ENCODE measurements at regions not wholly inside any gene's neighbourhood (a gene's known extent, or its start where the extent isn't known, plus 50 kb on each side); places are given as distances from the start of the nearest gene placed in this dataset.

DNA sequence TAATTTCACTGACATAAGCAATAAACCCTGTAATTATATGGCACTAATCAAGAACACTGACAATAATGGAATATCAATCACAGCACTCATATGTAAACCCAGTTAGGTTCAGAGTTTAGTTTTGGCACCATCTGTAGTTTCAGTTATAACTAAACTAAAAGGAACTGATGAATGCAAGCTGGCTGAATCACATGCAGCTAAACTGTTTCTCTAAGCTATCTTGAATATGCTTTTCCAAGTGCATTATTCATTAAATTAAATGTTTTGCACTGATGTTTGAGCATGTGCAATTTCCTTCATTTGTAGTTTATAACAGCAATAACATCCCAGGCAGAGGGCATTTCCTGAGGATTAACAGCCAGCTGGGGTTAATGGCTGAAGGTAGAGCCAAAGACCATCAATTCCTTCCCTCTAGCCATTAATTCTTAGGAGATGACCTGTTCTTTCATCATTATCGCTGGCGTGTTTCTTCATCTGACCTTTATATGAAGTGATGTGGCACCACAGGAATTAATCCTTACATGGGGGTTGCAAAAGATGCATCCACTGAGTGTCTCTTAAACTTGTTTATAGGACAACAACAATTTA, 562.8 kb upstream of the IGFBP7 start:
- Histone ChIP-seq H3K4me1 (ENCODE audit: control insufficient read depth in 1 of 2, insufficient read depth in 2 of 2, low read length in 2 of 2) (no peaks in the 10 kb centered on the region), H3K4me3 (ENCODE audit: low read depth, low read length) (no peak overlapping the region), H2AFZ (ENCODE audit: insufficient read depth, low read length, poor library complexity) (no peak overlapping the region), H3K4me2 (ENCODE audit: low read length) (no peak overlapping the region), H3K9ac (ENCODE audit: low read length) (no peak overlapping the region), H3K79me2 (ENCODE audit: control insufficient read depth, insufficient read depth, low read length, poor library complexity) (no peaks in the 10 kb centered on the region), H3K14ac (ENCODE audit: low read length) (no peak overlapping the region), H2BK120ac (ENCODE audit: insufficient read depth, low read length, poor library complexity) (no peak overlapping the region), H3K18ac (ENCODE audit: low read length) (no peak overlapping the region), H3K79me1 (ENCODE audit: low read length) (no peaks in the 10 kb centered on the region), H4K91ac (ENCODE audit: low read depth, low read length) (no peak overlapping the region), H3K23ac (ENCODE audit: low read length) (no peak overlapping the region), H3K9me3 (ENCODE audit: insufficient read depth, low read depth, low read length) (no peaks in the 10 kb centered on the region), H2AK5ac (ENCODE audit: low read length) (no peak overlapping the region), H4K12ac (ENCODE audit: low read depth, low read length) (no peak overlapping the region), H3K27ac (ENCODE audit: low read depth, low read length) (no peak overlapping the region), H2BK5ac (ENCODE audit: low read depth, low read length, poor library complexity) (no peak overlapping the region), H2BK12ac (ENCODE audit: low read length) (no peak overlapping the region), H3K36me3 (ENCODE audit: control insufficient read depth in 1 of 2, insufficient read depth in 2 of 2, low read length in 2 of 2) (no peaks in the 10 kb centered on the region), H3K27me3 (ENCODE audit: insufficient read depth, low read length) (no peaks in the 10 kb centered on the region), H4K8ac (ENCODE audit: low read depth, low read length) (no peak overlapping the region), H3K4ac (ENCODE audit: low read depth, low read length) (no peak overlapping the region)
- no CpG with 5 or more reads among the region's 2 CpGs for WGBS (ENCODE audit: extremely low coverage, insufficient coverage, insufficient read length)
- DNase-seq: peak in 1 of 2 donors; percentile 6

DNA sequence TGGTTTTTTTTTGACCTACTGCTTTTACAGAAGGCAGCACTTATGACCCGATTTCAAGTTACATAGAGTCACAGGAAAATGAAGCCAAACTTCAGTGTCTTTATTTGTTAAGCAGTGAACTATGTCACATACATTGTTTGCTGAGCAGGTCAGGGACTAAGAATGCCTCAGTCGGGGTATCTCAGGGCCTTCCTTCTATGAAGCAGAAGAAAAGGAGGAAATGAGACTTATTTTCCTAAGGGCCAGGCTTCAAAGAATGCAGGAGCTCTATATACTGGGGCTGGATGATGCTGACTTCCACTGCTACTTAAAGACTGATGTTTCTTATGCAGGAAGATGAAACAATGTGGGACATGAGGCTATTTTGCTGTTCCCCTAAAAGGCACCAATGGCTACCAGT, 558.4 kb upstream of the IGFBP7 start:
- Histone ChIP-seq H3K4me3 (ENCODE audit: low read depth, low read length) (no peak overlapping the region), H3K4me2 (ENCODE audit: low read length) (no peak overlapping the region), H3K79me1 (ENCODE audit: low read length) (no peaks in the 10 kb centered on the region), H3K4me1 (ENCODE audit: control insufficient read depth in 1 of 2, insufficient read depth in 2 of 2, low read length in 2 of 2) (no peaks in the 10 kb centered on the region), H3K4ac (ENCODE audit: low read depth, low read length) (no peak overlapping the region), H2BK5ac (ENCODE audit: low read depth, low read length, poor library complexity) (no peak overlapping the region), H4K8ac (ENCODE audit: low read depth, low read length) (no peak overlapping the region), H2BK120ac (ENCODE audit: insufficient read depth, low read length, poor library complexity) (no peak overlapping the region), H3K27ac (ENCODE audit: low read depth, low read length) (no peak overlapping the region), H2BK12ac (ENCODE audit: low read length) (no peak overlapping the region), H3K14ac (ENCODE audit: low read length) (no peak overlapping the region), H4K12ac (ENCODE audit: low read depth, low read length) (no peak overlapping the region), H4K91ac (ENCODE audit: low read depth, low read length) (no peak overlapping the region), H3K23ac (ENCODE audit: low read length) (no peak overlapping the region), H3K36me3 (ENCODE audit: control insufficient read depth in 1 of 2, insufficient read depth in 2 of 2, low read length in 2 of 2) (no peaks in the 10 kb centered on the region), H3K9me3 (ENCODE audit: insufficient read depth, low read depth, low read length) (no peaks in the 10 kb centered on the region), H3K9ac (ENCODE audit: low read length) (no peak overlapping the region), H2AK5ac (ENCODE audit: low read length) (no peak overlapping the region), H2AFZ (ENCODE audit: insufficient read depth, low read length, poor library complexity) (no peak overlapping the region), H3K27me3 (ENCODE audit: insufficient read depth, low read length) (no peaks in the 10 kb centered on the region), H3K18ac (ENCODE audit: low read length) (no peak overlapping the region), H3K79me2 (ENCODE audit: control insufficient read depth, insufficient read depth, low read length, poor library complexity) (no peaks in the 10 kb centered on the region)
- no CpG with 5 or more reads among the region's 2 CpGs for WGBS (ENCODE audit: extremely low coverage, insufficient coverage, insufficient read length)
- DNase-seq: peak in 1 of 2 donors; percentile 6

GRCh38 chr4:57665806-57666205, 555.6 kb upstream of the IGFBP7 start:
- H2BK5ac ChIP-seq (ENCODE audit: low read depth, low read length, poor library complexity): no peak overlapping the region
- no peak overlapping the region for H2BK12ac ChIP-seq (ENCODE audit: low read length)
- no CpG with 5 or more reads among the region's 3 CpGs for WGBS (ENCODE audit: extremely low coverage, insufficient coverage, insufficient read length)
- H3K4me2 ChIP-seq (ENCODE audit: low read length): no peak overlapping the region
- H2BK120ac ChIP-seq (ENCODE audit: insufficient read depth, low read length, poor library complexity): no peak overlapping the region
- no peak overlapping the region for H4K91ac ChIP-seq (ENCODE audit: low read depth, low read length)
- H3K27me3 ChIP-seq (ENCODE audit: insufficient read depth, low read length): no peaks in the 10 kb centered on the region
- no peak overlapping the region for H3K18ac ChIP-seq (ENCODE audit: low read length)
- no peaks in the 10 kb centered on the region for H3K4me1 ChIP-seq (ENCODE audit: control insufficient read depth in 1 of 2, insufficient read depth in 2 of 2, low read length in 2 of 2)
- H3K9ac ChIP-seq (ENCODE audit: low read length): no peak overlapping the region
- H3K79me1 ChIP-seq (ENCODE audit: low read length): no peaks in the 10 kb centered on the region
- H3K4me3 ChIP-seq (ENCODE audit: low read depth, low read length): no peak overlapping the region
- no peak overlapping the region for H3K23ac ChIP-seq (ENCODE audit: low read length)
- H4K8ac ChIP-seq (ENCODE audit: low read depth, low read length): no peak overlapping the region
- H3K79me2 ChIP-seq (ENCODE audit: control insufficient read depth, insufficient read depth, low read length, poor library complexity): no peaks in the 10 kb centered on the region
- H3K14ac ChIP-seq (ENCODE audit: low read length): no peak overlapping the region
- no peak overlapping the region for H3K27ac ChIP-seq (ENCODE audit: low read depth, low read length)
- DNase-seq: no peak
- H3K9me3 ChIP-seq (ENCODE audit: insufficient read depth, low read depth, low read length): no peaks in the 10 kb centered on the region
- H3K36me3 ChIP-seq (ENCODE audit: control insufficient read depth in 1 of 2, insufficient read depth in 2 of 2, low read length in 2 of 2): no peaks in the 10 kb centered on the region
- H2AK5ac ChIP-seq (ENCODE audit: low read length): no peak overlapping the region
- H3K4ac ChIP-seq (ENCODE audit: low read depth, low read length): no peak overlapping the region
- no peak overlapping the region for H4K12ac ChIP-seq (ENCODE audit: low read depth, low read length)
- H2AFZ ChIP-seq (ENCODE audit: insufficient read depth, low read length, poor library complexity): no peak overlapping the region

- Histone ChIP-seq H3K36me3 (ENCODE audit: control insufficient read depth in 1 of 2, insufficient read depth in 2 of 2, low read length in 2 of 2) (no peaks in the 10 kb centered on the region), H3K79me1 (ENCODE audit: low read length) (no peaks in the 10 kb centered on the region), H3K9me3 (ENCODE audit: insufficient read depth, low read depth, low read length) (no peaks in the 10 kb centered on the region), H3K27ac (ENCODE audit: low read depth, low read length) (no peak overlapping the region), H4K12ac (ENCODE audit: low read depth, low read length) (no peak overlapping the region), H2BK120ac (ENCODE audit: insufficient read depth, low read length, poor library complexity) (no peak overlapping the region), H3K14ac (ENCODE audit: low read length) (no peak overlapping the region), H2BK5ac (ENCODE audit: low read depth, low read length, poor library complexity) (no peak overlapping the region), H3K23ac (ENCODE audit: low read length) (no peak overlapping the region), H3K79me2 (ENCODE audit: control insufficient read depth, insufficient read depth, low read length, poor library complexity) (no peaks in the 10 kb centered on the region), H2AK5ac (ENCODE audit: low read length) (no peak overlapping the region), H3K4me3 (ENCODE audit: low read depth, low read length) (no peak overlapping the region), H3K4me1 (ENCODE audit: control insufficient read depth in 1 of 2, insufficient read depth in 2 of 2, low read length in 2 of 2) (no peaks in the 10 kb centered on the region), H4K8ac (ENCODE audit: low read depth, low read length) (no peak overlapping the region), H3K4me2 (ENCODE audit: low read length) (no peak overlapping the region), H3K18ac (ENCODE audit: low read length) (no peak overlapping the region), H3K4ac (ENCODE audit: low read depth, low read length) (no peak overlapping the region), H4K91ac (ENCODE audit: low read depth, low read length) (no peak overlapping the region), H2BK12ac (ENCODE audit: low read length) (no peak overlapping the region), H3K9ac (ENCODE audit: low read length) (no peak overlapping the region), H3K27me3 (ENCODE audit: insufficient read depth, low read length) (no peaks in the 10 kb centered on the region), H2AFZ (ENCODE audit: insufficient read depth, low read length, poor library complexity) (no peak overlapping the region)
- no CpG with 5 or more reads among the region's 5 CpGs for WGBS (ENCODE audit: extremely low coverage, insufficient coverage, insufficient read length)
- DNase-seq: no peak
Observed at GRCh38 chr4:57661517-57662090, 551.4 kb upstream of the IGFBP7 start.

Measured in trophoblast cell (in vitro differentiated cells and primary cell).